ENCODE measurements at regions not wholly inside any gene's neighbourhood (a gene's known extent, or its start where the extent isn't known, plus 50 kb on each side); places are given as distances from the start of the nearest gene placed in this dataset.
A peak's percentile ranks its signal among the peaks of the same experiment; 100 is the strongest.

DNA sequence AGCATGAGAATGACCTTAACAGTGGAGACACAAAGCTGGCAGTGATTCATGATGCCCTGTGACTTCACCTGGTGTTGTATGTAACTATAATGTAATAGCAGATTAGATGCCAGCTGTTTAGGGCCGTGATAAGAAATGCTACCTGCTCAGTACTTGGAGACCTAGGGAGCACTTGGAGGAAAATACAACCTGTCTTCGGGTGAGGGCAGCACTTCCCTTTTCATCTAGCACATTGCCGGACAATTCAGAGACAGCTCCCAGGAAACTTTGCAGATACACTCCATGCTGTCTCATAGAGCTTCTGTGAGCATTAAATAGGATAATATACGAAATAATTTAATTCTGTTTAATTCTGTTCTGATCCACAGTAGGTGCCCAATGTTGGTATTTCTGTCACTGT lies 668.5 kb downstream of the TSN start:
- no peak for DNase-seq

DNA sequence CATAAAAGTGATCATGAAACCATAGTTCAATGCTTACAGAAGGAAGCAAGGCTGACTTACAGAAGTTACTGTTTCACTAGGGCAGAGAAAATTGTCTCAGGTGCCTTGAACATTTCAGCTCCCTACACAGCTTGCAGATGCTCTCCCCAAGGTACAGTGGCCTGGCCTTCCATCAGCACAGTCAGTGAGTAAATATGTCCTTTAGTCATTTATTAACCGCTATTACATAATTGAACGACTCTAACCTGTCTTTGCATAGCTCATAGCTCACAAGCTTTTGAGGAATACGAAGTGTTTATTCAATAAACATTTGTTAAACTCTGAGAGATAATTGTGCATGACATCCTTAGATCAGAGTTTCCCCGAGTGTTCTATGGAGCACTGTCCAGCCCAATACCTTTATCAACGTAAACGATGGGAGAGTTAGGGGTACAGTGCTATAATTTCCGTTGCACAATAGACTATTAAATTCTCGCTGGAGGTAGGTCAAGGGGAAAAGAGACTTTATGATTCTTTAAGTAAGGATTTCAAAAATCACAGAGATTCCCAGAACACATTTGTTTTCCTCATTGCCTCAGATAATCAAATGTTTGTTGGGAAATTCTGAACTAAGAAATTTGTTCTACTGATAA lies 677.8 kb downstream of the TSN start:
- no peak for DNase-seq

DNA sequence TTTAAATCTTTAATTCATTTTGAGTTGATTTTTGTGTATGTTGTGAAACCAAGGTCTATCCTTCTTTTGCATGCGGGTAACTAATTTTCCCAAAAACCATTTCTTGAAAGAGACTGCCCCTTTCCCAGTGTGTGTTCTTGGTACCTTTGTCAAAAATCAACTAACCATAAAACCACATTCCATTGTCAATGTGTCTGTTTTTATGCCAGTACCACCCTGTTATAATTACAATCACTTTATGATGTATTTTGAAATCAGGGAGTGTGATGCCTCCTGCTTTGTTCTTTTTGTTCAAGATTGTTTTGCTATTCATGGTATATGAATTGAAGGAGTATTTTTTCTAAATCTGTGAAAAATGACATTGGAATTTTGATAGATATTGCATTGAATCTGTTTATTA lies 689.6 kb downstream of the TSN start:
- DNase-seq: no peak

DNA sequence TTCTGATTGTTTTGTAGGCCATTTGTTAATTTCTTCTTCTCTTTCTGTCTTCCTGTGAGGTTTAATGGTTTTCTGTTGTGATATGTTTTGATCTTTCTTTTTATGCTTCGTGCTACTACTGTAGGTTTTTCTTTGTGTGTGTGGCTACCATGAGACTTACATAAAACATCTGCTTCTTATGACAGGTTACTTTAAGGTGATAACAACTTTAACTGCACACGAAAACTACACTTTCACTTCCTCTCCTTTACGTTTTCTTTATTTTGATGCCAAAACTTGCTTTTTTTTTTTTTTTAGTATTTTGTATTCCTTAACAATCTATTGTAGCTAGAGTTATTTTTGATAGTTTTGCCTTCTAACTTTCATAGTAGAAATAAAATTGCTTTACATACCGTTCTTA lies 691.3 kb downstream of the TSN start:
- DNase-seq: no peak

DNA sequence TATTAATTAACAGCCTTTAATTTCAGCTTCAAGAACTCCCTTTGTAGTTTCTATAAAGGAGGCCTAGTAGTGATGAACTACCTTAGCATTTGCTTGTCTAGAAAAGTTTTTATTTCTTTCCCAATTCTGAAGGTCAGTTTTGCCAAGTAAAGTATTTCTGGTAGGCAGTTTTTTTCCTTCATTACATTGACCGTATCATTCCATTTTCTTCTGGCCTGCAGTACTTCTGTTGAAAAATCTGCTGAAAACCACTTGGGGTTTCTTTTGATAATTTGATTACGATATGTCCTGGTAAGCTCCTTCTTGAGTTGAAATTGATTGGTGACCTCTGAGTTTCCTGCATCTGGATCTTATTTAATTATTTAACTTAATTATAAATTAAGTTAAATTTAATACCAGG lies 691.8 kb downstream of the TSN start:
- no peak for DNase-seq

DNA sequence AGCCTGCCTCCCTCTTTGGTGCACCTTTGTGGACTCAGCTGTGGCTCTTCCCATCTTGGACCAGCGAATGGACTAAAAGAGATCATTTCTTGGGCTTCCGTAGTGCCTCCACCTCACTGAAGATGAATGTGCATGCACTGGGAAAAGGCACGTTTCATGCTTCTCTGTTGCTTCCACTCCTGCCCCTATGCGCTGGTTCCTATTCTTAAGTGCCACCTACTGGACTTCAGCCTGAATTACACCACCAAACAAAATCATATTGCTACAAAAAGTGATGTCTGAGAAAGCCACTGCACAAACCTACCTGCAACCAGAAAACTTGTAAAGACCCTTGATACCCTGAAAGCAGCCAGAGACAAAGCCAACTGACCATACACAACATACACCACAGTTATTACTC lies 695.6 kb downstream of the TSN start:
- DNase-seq: peak; percentile 20 to 53 (median 38)

DNA sequence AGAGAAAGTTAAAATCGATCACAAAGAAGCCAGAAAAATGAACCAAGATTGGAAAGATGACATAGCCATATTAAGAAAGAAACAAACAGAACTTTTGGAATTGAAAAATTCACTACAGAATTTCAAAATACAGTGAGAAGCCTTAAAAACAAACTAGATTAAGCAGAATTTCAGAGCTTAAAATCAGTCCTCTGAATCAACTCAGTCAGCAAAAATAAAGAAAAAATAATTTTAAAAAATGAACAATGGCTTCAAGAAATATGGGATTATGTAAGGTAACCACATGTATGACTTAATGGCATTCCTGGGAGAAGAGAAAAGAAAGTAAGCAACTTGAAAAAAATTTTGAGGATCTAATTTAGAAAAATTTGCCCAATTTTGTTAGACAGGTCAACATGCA lies 696.2 kb downstream of the TSN start:
- DNase-seq: no peak

DNA sequence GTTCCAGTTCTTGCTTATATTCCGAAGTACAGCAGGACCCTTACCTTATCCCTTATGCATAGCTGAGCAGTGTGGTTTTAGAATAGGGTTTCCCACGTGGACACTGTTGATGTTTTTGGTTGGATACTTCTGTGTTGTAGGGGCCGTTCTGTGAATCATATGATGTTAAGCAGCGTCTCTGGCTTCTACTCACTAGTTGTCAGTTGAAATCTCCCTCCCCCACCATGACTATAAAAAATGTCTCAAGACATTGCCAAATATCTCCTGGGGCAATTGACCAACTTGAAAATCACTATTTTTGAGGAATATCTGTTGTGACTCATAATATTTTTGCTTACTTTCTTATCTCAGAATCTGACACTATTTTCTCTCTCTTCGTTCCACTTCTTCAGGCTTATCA lies 713.7 kb downstream of the TSN start:
- DNase-seq: no peak

DNA sequence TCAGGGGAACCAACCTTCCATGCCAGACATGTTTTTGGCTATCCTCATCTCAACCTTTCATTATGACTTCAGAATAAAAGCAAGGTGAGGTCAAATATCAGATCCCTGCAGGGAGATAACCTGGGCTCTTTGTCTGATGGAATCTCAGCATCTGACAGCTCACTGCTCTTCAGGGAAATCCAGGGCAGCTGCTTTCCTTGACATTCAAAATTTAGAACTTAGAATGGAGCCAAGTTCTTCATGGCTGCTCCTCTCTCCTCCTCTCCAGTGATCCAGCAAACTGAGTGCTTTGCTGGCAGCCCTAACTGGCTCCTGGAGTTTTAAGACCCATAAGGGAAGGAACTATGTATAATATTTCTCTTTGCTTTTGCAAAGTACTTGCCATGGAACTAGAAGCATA lies 716.3 kb downstream of the TSN start:
- DNase-seq: no peak

DNA sequence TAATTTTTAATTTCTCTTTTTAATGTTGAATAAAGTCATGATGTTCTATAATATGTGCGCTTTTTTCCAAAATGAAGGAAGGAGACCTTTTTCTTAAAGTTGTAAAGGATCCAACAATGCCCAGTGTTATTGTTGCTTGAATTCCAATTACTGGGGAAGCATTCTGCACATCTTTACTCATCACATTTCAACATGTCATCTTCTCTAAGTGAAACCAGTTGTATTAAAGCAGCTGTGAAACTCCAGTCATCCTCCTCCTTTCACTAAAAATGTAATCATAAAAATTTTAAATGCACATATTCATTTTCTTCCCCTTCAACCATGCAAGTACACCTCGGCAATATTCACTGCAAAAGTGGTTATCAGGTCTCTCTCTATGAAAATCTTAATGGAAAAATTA lies 722.7 kb downstream of the TSN start:
- DNase-seq: no peak

DNA sequence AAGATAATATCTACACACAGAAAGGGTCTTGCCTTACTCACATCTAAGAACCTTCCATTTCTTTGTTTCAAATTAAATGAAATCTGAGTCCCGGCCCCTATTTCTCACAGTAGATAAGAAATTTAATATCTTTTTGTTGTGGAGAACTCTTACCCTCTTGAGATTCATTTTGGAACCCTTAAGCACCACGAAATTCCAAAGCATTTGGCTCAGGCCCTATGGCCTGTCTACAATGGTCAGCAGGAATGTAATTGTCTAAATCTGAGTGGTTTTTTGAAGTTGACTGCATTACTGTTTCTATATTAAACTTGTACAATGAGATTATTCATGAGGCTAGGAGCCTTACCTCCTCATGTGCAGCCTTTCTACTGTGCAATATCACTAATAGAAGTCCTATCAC lies 723.3 kb downstream of the TSN start:
- no peak for DNase-seq

DNA sequence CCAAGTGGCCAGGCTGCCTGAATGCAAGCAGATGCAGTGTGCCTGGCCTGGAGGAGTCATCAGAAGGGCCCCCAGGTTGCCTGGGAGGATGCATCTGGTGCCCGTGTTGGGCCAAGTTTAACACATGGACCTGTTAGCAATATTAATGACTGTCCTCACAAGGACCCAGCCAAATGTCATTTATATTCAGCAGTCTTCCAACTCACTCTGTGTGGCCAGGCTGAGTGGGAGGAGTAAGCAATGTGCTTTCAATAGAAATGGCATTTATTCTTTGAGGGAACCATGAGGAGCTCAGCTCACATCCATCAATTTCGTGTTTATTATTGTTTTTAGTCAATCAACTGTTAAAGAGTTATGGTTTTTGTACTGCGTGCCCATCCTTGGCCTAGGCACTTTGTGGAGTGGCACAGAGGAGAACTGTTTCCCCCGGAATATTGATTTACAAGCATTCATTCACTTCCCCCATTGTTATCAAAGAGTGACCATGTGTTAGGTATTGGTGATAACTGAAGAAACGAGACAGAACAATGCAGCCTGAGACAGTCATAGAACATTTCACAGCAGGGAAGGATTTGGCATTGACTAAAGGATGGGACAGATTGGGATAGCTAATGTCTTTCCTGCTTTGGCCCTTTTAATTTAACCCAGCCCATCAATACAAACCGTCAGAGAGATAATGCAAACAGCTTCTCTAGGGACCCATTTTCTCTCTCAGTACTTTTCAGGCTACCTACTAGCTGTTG lies 725.2 kb downstream of the TSN start:
- no peak for DNase-seq

DNA sequence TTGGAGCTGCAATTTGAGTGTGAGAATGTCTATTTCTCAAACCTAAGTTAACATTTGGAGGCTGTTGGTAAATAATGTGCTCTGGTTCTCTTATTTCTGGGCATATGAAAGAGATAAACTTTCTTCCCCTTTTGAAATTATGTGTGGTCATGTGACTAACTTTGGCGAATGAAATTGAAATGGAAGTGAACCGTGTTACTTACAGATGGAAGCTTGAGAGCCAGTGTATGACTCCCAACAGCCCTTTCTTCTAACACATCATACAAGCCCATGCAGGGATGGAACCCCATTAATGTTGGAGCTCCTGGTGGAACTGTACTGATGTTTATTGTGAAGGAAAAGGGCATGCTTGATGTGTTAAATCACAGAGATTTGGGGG lies 725.8 kb downstream of the TSN start:
- DNase-seq: no peak

DNA sequence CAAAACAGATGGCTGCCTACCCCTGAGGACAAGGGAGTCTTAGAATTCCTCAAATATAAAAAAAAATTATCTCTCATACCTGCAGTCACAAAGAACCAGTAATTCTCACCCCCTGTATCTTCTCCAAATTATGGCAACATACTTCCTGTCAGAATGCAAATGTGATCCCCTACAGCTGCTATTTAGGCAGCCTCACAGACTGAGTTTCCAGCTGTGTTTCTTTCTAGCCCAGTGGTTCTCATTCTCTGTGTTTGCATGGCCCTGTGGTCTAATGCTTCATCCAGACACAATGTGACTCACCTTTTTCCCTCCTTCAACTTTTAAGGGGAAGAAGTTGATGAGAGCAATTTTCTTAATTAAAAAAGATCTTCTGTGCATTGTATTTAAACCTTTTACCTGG lies 726.3 kb downstream of the TSN start:
- DNase-seq: no peak

DNA sequence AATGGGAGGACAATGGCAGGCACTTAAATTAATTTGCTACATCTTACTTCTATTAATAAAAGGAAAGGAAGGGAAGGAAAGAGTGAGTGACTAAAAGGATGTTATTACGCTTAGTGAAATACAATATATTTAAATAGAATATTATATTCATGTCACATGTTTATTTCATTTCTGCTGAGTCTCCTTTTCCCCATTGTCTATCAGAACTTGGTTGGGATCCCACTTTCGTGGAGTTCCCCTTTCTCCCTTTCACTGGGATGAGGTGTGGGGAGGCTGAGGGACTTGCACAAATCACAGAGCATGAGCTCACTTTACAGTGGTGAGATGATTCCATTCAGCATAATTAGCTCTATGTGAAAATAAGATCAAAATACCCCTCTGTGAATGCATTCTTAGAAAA lies 730.6 kb downstream of the TSN start:
- DNase-seq: no peak

DNA sequence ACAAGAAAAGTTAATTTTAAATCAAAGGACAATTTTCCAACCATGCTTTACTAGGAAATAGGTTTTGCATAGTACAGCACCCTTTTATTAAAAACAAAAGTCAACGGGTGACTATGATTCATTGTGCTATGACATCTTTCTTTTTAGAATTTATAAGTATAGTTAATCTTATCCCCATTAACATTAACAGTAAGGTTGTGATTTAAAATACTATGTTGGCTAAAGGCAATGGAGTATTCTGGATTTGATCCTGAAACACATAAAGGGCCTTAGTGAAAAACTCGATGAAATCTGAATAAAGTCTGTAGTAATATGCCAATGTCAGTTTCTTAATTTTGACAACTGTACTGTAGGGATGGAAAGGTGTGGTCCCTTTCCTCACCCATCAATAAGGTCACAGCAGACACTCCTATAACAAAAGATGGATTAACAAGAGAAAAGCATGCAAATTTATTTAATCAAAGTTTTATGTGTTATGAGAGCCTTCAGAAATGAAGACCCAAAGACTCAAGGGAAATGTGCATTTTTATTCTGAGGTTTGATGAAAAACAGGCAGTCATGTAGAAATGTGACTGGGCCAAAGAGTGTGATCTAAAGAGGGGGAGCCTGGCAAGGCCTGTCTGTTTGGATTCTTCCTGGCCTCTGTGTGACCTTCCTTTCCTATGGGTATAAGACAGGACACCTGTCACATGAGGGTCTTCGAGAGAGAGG lies 731.4 kb downstream of the TSN start:
- DNase-seq: no peak

DNA sequence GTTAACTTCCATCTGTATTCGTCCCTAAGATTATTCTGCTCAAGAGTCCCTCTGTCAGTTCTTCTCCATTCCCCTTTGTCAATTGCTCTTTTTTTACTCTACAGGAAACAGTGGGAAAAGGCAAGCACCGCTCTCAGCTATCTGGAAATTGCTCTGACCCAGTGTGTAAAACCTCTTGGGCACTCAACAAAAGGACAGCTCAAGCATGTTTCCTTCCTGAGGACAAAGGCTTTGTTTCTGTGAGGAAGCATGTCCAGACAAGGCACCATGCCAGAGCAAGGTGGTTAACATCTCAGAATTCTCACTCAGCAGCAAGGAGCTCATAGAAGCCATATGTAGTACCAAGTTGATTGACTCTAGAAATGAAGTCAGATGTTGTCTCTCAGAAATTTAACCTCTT lies 735.6 kb downstream of the TSN start:
- DNase-seq: no peak

DNA sequence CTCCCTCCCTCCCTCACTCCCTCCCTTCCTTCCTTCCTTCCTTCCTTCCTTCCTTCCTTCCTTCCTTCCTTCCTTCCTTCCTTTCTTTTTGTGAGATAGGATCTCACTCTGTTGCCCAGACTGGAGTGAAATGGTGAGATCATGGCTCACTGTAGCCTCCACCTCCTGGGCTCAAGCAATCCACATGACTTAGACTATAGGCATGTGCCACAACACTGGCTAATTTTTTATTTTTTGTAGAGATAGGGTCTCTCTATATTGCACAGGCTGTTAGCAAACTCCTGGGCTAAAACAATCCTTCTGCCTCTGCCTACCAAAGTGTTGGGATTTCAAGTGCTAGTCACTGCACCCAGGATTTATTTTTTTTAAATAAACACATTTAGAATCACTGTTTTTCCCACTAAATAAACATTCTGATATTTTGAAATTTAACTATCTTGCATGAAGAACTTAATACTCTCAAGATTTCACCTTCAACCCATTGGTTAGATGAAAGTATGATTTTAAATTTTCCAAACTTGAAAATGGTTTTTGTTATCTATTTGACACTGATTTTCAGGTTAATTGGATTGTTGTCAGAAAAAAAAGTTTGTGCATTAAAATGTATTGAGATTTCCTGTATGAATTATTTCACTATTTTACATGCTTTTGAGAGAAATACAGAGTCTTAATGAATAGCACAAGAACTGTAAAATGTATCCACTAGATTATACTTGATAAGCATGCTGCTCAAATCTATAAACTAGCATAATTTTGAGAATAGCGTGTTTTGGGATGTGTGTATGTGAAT lies 745.1 kb downstream of the TSN start:
- DNase-seq: no peak

DNA sequence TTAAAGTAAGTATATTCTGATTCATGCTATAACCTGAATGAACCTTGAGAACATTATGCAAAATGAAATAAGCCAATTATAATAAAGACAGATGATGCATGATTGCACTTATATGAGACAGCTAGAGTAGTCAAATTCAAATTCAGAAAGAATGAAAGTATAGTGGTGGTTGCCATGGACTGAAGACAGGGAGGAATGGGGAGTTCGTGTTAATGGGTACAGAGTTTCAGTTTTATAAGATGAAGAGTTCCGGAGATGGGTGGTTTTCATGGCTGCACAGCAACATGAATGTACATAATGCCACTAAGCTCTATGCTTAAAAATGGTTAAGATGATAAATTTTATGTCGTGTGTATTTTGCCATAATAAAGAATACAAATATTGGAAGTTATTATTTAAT lies 751.2 kb downstream of the TSN start:
- DNase-seq: no peak

DNA sequence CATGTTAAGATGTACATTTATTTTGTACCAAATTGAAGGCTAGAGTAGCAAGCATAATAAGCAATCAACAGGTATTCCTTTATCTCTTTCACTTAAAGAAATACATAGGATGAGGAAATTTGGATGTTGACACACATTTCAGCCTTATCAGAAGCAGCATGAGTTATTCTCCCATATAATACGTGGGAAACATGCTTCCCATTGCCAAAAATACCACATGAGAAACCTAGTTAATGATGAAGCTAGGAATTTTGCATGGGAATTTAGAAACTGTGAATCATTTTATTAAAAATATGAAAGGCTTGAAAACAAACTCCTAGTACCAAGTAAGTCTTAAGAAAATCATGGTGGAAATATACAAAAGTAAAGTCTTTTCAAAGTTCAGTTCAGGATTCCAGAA lies 751.8 kb downstream of the TSN start:
- no peak for DNase-seq

DNA sequence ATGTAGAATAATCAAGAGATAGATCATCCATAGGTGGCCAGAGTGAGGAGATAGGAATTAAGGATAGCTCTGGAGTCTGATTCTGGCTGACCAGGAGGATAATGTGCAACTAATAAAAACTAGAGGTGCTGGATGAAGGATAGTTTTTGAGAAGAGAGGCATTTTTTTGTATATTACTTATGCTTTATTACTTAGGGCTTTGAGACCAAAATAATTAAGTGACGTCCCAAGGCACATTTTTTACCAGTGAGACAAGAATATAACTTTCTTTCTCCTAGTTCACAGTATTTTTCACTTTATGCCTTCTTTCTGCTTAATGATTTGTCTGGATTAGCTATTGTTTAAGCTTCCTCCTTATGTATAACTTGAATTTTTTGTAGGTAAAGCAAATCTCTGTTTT lies 756.6 kb downstream of the TSN start:
- no peak for DNase-seq

DNA sequence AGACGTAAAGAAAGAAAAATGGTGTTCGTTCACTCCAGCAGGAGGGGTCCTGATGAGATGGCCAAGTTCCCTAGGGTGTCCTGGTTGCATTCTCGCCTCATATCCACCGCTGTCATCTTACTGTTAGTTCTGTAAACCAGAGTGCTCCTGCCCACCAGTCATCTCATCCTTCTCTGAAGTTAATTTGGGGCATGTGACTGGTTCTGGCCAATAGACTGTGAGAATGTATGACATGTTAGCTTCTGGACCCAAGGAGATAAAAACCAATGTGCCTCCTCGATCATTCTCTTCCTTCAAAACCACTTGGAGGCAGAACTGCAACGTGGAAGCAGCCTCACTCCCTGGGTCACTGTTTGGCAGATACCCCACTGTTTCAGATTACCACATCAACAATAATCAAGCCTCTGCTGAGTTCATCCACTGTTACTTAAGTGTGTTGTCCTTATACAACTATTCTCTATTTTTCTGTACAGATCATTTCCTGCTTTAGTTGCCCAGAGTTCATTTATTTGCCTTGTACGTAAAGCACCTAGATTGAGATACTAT lies 759.1 kb downstream of the TSN start:
- no peak for DNase-seq

DNA sequence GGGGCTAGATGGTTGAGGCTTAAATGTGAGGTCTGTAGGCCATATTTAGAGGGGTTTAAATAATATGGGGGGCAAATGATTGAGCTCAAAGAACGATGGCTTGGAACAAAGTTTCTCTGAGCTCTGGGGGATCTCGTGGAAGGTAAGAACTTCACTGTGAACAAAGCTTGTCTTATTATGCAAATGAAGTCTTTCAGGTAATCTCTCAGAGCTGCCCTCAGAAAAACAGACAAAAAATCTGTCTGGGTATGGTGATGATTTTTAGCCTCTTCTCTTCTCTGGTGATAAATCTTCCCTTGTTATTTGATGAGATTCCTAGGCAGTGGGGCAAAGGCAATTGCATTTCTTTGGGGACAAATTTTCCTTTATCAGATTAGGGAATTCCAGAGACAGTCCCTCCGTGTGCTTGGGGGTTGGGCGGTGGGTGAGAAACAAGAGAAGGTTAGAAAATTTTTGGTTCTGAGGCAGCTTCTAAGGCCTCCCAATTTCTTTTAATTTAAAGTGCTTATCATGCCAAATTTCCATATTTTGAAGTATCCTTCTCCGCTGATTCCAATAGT lies 760.4 kb downstream of the TSN start:
- DNase-seq: no peak

All from suppressor macrophage (primary cell).